GM18502 (cell line): ENCODE measurements at regions not wholly inside any gene's neighbourhood (a gene's known extent, or its start where the extent isn't known, plus 50 kb on each side); places are given as distances from the start of the nearest gene placed in this dataset.

Source experiments
- ATAC-seq: cut with Tn5 transposase; IDR thresholded peaks from one replicate; pipeline ENCODE4 v1.9.1; 2021; ENCODE audit warnings: mild to moderate bottlenecking; ENCODE audit not compliant: unreplicated experiment, poor library complexity

DNA sequence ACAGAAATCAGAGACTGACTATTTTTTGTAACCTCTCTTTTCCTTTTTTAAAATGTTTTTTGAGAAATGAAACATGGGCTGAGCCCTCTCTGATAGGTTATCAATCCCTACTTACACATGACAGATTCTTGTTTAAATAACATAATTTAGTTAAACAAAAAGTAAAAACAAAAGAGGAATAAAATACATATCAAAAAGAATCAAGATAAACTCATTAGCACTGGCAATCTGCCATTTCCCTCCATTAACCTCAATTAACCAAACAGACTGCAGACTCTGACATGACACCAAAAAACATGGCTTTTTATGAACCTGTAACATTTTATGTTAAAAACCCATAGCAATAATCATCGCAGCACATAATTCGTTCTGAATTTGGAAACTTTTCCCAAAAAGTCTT, 284.4 kb upstream of the MTNR1B start:
- no peak for ATAC-seq

DNA sequence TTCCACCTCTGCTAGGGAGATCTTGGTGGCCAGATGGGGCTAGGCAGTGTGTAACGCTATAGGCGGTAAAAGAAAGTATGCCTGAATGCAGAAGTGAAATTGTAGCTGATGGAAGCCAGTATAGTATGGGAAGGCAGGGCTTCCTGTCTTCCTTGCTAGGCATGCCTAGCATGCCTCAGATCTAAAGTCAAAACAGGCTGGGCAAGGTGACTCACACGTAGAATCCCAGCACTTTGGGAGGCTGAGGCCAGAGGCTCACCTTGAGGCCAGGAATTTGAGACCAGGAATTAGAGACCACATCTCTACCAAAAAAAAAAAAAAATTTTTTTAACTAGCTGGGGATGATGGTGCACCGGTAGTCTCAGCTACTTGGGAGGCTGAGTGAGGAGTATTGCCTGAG, 281.7 kb upstream of the MTNR1B start:
- no peak for ATAC-seq

DNA sequence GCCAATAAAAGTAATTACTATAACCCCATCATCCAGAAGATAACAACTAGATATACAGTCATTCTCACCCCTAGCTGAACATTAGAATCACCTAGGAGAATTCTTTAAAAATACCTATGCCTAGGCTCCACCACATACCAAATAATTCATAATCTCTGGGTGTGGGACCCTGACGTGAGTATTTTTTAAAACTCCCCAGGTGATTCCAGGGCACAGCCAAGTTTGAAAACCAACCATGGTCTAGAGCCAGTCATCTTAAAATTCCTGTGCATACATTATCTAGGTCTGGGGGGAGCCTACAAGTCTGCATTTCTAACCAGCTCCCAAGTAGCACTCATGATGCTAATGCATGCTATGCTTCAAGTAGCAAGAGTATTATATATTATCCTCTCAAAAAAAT, 281.0 kb upstream of the MTNR1B start:
- no peak for ATAC-seq

DNA sequence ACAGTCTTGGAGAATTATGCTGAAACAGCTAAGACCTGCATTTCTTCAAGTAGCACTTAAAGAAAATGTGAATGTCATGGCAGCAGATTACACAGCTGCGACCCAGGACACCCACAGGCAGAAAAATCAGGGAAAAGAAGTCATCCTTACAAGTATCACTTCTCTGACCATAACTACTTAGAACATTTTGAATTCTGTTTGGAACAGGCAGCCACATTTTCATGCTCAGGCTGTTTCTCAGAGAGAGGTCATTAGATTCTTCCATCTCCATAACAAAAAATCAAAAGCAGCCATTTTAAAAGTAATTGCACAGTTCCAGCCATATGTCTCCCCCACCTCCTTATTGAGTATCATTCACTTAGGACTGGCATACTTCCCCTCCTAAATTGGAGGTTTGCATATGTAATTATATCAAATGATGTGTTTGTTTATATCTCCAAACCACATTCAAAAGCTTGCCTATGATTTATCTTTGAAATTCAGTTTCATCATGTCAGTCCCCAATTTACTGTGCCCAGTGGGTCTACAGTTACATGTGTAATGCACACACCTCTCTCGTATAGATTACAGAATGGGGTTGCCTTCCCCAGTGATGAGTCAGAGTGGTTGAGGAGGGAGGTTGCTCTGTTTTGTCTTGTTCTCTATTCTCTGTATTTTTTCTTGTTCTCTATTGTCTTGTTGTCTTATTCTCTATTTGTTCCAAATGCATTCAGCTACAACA, 276.5 kb upstream of the MTNR1B start:
- ATAC-seq = no peak

DNA sequence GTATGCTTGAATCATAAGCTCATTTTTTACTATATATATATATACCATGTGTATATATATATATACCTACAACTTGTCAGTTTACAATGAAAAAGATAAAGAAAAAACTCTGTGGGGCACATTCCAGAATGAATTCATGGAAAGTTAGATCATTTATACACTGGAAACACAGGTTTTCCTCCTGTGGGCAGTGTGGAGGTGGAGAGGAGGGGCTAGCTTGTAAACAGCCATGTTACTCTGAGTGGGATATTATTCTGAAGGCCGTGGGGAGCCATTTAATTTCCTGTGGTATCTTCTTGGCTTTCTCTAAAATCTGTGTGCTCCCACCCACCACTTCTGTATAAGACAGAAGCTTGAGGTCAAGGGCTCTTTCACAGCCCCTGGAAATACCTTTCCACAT, 273.4 kb upstream of the MTNR1B start:
- ATAC-seq = no peak

DNA sequence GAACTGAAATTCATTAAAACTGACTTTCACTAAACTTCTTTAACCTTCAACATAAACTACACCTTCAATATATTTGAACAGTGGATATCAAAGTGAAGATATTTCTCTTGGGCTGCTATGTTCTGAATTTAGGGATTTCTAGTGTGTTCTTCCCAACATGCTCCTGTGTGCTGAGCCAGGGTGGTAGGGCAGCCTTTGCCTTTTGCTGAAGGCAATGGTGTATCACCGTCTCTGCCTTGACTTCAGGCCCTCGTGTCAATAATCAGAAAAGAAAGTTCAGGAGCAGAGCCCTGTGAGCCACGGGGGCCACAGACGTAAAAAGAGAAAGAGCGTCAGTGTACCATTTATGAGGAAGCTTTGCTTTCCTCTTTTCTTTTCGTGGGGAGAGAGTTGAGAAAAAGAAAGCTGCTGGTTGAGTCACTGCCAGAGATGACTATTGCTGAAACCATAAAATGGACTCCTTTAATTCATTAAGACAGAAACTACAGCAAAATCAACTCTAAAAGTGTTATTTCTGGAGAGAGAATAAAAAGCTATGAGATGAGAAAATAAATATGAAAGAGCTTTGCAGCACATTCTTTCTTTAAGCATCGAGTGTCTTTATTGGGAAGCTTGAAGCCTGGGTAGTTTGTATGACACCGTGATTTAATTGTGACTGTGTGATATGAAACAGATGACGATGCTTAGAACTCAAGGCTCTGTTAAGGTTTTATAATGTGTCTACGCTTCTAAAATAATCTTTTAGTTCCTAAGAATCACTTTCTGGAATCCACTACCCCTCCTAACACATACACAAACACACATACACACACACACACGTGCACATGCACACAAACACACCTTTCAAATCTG, 271.8 kb upstream of the MTNR1B start:
- no peak for ATAC-seq

DNA sequence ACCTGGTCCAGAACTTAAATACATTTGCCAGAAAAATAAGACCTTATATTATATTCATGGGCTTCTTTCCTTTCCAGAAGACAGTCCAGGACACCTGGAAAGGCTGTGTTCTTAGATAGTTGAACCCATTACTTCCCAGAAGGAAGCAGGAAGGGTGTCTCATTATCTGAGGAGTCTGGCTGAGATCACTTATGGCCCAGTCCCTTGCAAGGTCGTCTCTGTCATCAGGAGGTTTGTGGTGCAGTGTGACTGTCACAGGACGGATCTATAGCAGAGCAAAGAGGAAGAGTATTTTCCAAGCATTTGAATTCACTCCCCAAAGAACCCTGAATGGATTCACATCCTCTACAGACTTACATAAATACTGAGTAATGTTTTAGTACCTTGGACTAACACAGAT, 270.7 kb upstream of the MTNR1B start:
- no peak for ATAC-seq

DNA sequence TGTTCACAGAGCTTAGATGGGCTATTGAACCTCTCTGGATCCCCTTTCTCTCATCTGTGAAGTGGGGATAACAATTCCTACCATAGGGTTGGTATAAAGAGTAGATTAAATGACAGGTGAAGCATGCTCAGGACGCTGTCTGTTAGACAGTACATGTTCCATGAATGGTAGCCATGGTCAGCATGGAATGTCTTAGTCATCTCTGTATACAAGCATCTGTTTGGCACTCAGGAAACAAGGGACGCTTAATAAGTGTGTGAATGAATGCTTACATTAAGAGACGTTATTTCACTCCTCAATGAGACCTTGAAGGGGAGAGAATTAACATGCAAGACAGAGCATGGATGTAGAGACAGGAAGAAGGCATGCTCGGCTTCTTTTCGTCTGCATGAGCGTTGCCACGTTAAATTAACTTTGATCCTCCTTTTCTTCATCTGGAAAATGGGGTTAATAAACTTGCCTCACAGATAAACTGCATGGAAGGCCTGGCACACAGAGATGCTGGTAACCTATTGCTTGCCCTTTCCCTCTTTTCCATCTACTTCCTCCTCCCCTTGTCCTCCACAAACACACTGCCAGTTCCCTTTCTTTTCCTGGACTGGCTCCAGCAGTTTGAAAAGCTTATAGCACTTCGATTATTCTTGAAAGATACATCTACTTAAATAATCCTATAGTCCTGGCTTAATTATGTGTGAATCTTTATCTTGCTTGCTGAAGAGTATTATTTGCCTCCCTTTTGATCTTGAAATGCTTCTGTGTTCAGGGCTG, 267.2 kb upstream of the MTNR1B start:
- no peak for ATAC-seq

DNA sequence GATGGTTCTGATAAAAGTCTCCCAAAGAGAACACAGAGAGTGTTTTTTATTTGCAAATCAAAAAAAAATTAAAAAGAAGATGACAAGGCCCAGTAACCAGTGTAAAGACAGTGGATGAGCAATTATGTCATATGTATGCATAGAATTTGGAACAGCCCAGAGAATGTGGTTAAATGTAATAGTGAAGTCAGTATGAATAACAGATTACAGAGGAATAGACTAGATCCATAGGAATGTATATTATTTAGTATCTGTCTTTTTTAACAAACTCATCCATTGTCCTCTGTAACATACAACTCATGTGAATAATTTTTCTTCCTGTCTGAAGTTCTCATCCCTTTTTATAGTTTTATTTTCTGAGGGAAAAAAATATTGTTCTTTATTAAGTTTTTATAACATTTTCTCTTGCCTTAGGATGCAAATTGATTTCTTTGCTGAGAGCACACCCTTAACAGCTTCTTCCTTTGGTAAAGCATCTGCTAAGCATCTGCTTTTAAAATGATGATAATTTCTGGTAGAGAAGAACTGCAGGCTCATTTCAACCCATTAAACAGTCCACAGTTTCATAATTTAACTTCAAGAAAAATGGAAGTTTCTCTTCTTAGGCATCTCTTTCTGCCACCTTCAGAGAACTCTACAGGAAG, 266.5 kb upstream of the MTNR1B start:
- no peak for ATAC-seq

DNA sequence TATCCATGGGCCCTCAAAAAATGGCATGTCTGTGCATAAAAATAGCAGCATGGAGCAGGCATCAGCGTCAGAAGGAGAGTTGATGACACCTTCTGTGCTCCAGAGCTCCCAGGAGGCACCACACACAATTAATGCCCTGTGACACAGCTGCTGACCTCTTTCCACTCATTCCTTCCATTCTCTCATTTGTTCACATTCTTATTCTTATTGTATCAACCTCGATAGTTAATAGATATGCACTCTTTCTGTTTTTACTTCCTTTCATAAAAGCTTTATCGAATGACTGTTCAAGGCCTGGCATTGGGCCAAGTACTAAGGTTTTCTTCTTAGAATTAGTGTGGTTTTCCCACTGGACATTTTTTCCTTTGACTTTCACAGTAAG, 266.0 kb upstream of the MTNR1B start:
- ATAC-seq = no peak

DNA sequence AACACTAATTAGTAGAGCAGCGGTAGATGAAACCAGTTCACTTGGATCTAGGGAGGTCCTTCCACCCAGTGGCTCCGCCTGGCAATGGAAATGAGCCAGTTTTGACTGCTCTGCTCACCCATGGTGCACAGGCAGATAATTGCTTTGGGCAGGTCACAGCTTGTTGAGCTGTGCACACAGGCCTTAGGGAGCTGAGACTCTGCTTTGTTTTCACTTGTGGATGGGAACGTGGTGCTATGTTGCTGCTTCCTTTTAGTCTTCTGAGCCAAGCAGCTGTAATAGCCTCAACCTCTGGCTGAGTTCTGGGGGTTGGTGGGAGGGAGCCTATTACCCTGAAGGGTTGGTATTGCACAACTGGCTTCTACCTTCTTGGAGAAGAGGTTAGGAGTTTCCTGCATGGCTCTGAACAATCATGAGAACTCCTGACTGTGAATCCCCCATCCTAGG, 262.3 kb upstream of the MTNR1B start:
- ATAC-seq = no peak

DNA sequence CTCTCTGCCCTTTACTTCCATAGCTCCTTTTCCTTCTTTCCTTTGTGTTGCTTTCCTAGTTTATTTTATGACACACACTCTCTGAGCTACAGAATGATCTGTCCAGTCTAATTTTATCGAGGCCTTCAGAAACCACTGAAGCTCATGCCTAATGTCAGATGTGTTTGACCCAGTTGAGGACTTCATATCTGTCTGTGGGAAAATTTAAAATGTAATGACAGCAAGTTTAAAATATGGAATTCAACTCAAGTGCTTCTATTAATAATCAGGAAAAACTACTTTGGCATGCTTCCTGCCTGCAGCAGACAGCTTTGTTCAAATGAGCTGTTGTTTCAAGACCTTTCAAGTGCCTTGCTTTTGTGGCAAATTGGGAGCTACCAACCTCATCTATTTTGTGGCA, 261.8 kb upstream of the MTNR1B start:
- ATAC-seq = no peak

DNA sequence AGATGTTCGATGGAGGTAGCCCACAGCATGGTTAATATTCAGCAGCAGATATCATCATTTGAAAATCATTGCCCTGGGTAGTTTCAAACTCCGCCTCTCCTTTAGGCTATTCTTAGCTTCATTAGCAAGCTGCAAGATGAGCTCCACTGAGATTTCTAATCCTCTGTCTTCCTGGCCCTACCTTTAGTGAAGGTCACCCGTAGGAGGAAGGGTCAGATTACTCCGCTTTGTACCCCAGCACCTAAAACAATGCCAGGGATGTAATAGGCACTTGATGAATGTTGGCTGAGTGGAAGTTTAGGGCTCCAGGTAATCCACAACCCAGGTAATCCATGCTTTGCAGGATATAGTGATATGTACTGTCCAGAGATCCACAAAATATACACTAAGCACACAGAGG, 260.1 kb upstream of the MTNR1B start:
- ATAC-seq = no peak

DNA sequence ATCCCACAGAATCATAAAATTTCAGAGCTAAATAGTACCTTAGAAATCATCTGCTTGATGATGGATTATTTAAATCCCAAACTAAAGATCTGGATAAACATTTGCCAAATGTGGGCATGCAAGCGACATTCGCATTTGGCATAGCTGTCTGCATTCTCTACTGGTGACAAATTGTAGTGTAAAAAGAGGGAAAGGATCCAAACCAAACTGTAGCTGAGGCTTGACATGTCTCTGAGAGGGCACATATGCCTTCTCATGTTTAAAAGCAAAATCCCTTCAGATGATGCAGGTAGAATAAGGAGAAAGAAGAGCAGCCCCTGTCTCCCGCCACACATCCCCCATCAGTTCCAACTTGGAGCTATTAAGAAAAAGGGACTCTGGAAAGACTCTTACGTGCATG, 257.5 kb upstream of the MTNR1B start:
- ATAC-seq = no peak

DNA sequence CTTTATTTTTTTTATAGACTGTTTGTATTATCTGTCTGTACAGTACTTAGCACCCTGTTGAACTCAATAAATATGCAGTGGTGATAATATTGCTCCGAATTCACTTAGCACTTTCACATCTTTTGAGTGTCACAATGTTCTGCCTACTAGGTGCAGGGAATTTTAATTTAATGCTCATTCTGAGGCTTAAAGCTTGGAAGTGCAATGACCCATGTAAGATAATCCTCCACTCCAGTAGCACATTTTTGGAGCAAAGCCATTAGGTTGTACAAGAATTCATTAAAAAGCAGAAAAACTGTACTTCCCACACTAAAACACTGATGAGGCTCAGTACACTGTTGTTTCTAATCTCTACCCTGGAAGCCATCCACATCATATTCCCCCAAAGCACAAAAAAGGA, 255.3 kb upstream of the MTNR1B start:
- ATAC-seq = no peak

DNA sequence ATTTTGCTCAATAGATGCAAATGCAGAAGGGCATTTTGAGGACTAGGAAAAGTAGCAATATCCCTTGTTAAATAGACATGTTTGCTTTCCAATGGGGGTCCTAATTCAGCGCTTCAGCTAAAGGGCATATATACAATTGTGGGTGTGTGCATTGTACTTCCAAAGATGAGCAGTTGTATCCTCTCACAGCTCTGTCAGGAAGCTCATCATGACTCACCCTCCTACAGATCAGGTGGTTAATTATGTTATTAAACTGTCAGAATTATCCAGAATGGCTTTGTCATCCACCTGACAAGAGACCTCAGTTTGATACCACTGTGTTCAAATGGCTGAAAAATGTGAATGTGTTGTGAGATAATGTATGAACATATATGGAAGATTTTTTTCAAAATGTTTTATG, 252.2 kb upstream of the MTNR1B start:
- no peak for ATAC-seq

DNA sequence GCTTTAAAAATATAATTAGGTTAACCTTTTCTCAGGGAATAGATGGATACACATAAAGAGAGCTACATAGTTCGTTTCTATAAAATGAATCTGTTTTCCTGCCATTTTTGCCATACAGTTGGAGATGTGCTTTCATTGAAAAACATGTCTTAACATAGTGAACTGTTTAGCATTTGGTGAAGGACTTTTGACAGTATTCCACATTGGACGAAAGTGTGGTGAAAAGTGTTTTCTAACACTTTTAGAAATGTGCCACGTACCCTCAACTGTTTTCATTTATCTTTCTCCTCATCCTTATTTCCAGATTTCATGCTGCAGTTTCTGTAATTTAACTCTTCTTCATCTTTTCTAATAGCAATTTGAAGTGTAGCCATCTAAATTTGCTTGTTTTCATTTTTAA, 249.1 kb upstream of the MTNR1B start:
- ATAC-seq = no peak

DNA sequence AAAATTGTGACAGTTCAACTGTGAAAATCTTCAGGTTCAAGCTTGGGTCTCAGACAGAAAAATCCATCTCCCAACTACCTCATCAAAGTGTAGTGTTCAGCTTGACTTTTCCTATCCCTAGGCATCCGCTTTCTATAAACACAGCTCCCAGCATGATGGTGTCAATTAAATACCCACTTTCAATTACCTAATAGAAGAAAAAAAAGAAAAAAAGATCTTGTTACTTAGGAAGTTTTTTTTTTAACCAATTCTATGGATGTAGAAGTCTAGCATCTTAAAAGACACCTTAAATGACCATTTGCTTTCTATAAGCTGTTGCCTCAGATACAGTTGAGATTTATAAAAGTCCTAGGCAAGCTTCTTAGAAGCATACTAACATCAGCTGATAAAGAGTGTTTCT, 244.1 kb upstream of the MTNR1B start:
- ATAC-seq = no peak

DNA sequence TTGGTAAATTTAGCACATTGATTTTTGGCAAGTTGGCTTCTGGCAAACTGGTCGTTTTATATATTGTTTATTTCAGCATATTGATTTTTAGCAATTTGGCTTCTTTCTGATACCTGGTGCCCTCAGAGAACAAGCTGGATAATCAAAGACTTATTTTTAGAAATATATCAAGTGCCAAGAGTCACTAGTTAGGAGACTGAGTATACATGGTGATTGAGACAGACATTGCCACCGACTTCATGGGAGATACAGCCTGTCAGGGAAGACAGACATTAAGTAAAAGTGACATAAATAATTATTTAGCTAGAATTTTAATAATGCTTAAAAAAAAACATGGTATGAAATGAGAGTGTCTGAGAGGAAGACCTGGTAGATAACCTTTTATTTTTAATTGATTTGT, 242.3 kb upstream of the MTNR1B start:
- ATAC-seq = no peak

DNA sequence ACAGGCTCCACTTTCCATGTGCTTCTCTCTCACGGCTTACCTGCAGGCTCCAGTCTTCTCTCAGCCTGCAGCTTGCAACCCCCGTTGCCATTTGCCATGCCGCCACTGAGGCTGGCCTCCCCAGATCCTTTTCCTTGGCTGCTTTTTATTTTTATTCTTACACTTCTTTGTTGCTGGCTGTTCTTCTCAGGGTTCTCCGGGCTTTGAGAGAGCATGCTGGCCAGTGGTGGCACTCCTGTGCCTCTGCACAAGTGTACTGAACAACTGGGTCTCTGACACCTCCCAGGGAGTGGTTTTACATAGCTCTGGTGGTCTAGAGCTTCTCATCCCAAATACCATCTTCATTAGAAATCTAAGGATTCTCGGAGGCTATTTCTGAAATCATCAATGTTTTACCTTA, 241.7 kb upstream of the MTNR1B start:
- ATAC-seq = no peak

DNA sequence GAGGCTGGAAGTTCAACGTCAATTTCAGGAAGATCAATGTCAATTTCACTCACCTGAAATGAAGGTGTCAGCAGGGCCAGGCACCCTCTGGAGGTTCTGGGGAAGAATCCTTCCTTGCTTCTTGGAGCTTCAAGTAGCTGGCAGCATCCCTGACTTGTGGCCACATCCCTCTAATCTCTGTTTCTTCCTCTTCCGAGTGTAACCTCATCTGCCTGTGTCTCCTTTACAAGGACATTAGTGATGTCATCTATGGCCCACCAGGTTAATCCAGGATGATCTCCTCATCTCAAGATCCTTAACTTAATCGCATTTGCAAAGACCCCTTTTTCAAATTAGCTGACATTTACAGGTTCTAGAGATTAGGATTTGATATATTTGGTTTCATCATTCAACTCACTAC, 240.8 kb upstream of the MTNR1B start:
- no peak for ATAC-seq
